Caco-2 (cell line): ENCODE measurements at regions not wholly inside any gene's neighbourhood (a gene's known extent, or its start where the extent isn't known, plus 50 kb on each side); places are given as distances from the start of the nearest gene placed in this dataset.

Source experiments
- BruUV-seq: library from RNA; stranded (reverse); fragments of 400-500 nt; replicated peaks from 2 replicates; lab custom pipeline; 2021; lab: Mats Ljungman, UMichigan
- CTCF ChIA-PET: fragments of 300-600 bp; sonication (Branson Sonifier 250); formaldehyde crosslinking; loops from one replicate; lab custom pipeline; 2022; ENCODE audit warnings: antibody characterized with exemption; lab: Charles Lee
- POLR2A ChIA-PET: fragments of 300-600 bp; sonication (Branson Sonifier 250); formaldehyde crosslinking; loops from one replicate; lab custom pipeline; 2022; ENCODE audit warnings: antibody characterized with exemption; lab: Charles Lee
- DNase-seq, 2 experiments: peaks; one replicate each; pipeline versions ENCODE4 v3.0.0 to v3.0.0-alpha.2; 2020 to 2022
- H3K27me3 ChIP-seq: replicated peaks from 2 replicates; pipeline ENCODE4 v1.6.0; 2011; ENCODE audit warnings: low read length; ENCODE audit not compliant: control insufficient read depth, insufficient read depth
- H3K36me3 ChIP-seq: 2 replicates; pipeline ENCODE4 v1.5.1; 2011; ENCODE audit warnings: low read length; ENCODE audit not compliant: control insufficient read depth, insufficient read depth
- H3K4me1 ChIP-seq: fragments of 250-450 bp; sonication (Bioruptor Pico); 2 replicates; pipeline ENCODE4 v1.5.1; 2020; ENCODE audit warnings: mild to moderate bottlenecking
- H3K4me3 ChIP-seq: 2 replicates; pipeline ENCODE4 v1.5.1; 2011; ENCODE audit warnings: low read depth, mild to moderate bottlenecking, control low read depth, low read length
- H3K9me3 ChIP-seq: fragments of 250-450 bp; sonication (Bioruptor Pico); 2 replicates; pipeline ENCODE4 v1.5.1; 2020; ENCODE audit warnings: mild to moderate bottlenecking, moderate library complexity
- H3K27ac Mint-ChIP-seq: one replicate; pipeline ENCODE4 v1.8.0; 2022; ENCODE audit warnings: mixed read lengths; ENCODE audit not compliant: unreplicated experiment
- H3K27me3 Mint-ChIP-seq: one replicate; pipeline ENCODE4 v1.8.0; 2022; ENCODE audit warnings: mixed read lengths; ENCODE audit not compliant: insufficient read depth, unreplicated experiment
- H3K36me3 Mint-ChIP-seq: one replicate; pipeline ENCODE4 v1.8.0; 2022; ENCODE audit warnings: mild to moderate bottlenecking, mixed read lengths; ENCODE audit not compliant: insufficient read depth, unreplicated experiment
- H3K4me1 Mint-ChIP-seq: one replicate; pipeline ENCODE4 v1.8.0; 2022; ENCODE audit warnings: low read depth, mixed read lengths; ENCODE audit not compliant: unreplicated experiment
- H3K4me3 Mint-ChIP-seq: one replicate; pipeline ENCODE4 v1.8.0; 2022; ENCODE audit warnings: mild to moderate bottlenecking, moderate library complexity, mixed read lengths; ENCODE audit not compliant: unreplicated experiment
- H3K9me3 Mint-ChIP-seq: one replicate; pipeline ENCODE4 v1.8.0; 2022; ENCODE audit warnings: mixed read lengths; ENCODE audit not compliant: unreplicated experiment
- CTCF ChIP-seq, 2 experiments: fragments of 200-600 bp in 1 of 2; IDR thresholded peaks; 1 replicate in 1 of 2; 2 replicates in 1 of 2; pipeline versions ENCODE4 v1.5.1 to v1.8.0; 2011 to 2022; ENCODE audit warnings: antibody characterized with exemption in 1 of 2, control low read depth in 1 of 2, inconsistent platforms in 1 of 2, low read depth in 1 of 2, low read length in 1 of 2, mild to moderate bottlenecking in 1 of 2, moderate library complexity in 1 of 2; ENCODE audit not compliant: insufficient read depth in 1 of 2, severe bottlenecking in 1 of 2, unreplicated experiment in 1 of 2
- intact Hi-C: fragments of 100-400 bp; cut with micrococcal nuclease; formaldehyde crosslinking; loops from one replicate; pipeline ENCODE4 v1.10.0; 2022; ENCODE audit not compliant: unreplicated experiment

- BruUV-seq = no TSS peak
- intact Hi-C loops = no loop called here
- CTCF ChIA-PET = no interaction called here
These were observed 51.9 kb upstream of the PRPS1 start for GRCh38 chrX:107576392-107576791.

GRCh38 chrX:107576841-107577240 lies 51.5 kb upstream of the PRPS1 start:
- Histone ChIP-seq H3K4me3 (no peak overlapping the region), H3K36me3 (no peaks in the 10 kb centered on the region), H3K27me3 (no peaks in the 10 kb centered on the region), H3K4me1 (no peaks in the 10 kb centered on the region), H3K9me3 (no peaks in the 10 kb centered on the region)
- BruUV-seq = no TSS peak
- no peak for DNase-seq
- TF ChIP-seq CTCF (IDR thresholded peaks at IDR 0.05; ENCODE audit: insufficient read depth in 1 of 2, low read depth in 1 of 2, low read length in 1 of 2, severe bottlenecking in 1 of 2, unreplicated experiment in 1 of 2) = no peak
- Mint-ChIP-seq H3K4me1 (no peaks in the 10 kb centered on the region), H3K4me3 (no peak overlapping the region), H3K9me3 (no peaks in the 10 kb centered on the region), H3K36me3 (no peaks in the 10 kb centered on the region), H3K27ac (no peak overlapping the region), H3K27me3 (no peaks in the 10 kb centered on the region)
- intact Hi-C loops = no loop called here
- ChIA-PET POLR2A (no interaction called here), CTCF (no interaction called here)

More at GRCh38 chrX:107576392-107576791, 51.9 kb upstream of the PRPS1 start:
- Mint-ChIP-seq H3K27me3 (no peaks in the 10 kb centered on the region), H3K36me3 (no peaks in the 10 kb centered on the region), H3K4me1 (no peaks in the 10 kb centered on the region), H3K9me3 (no peaks in the 10 kb centered on the region), H3K27ac (no peak overlapping the region), H3K4me3 (no peak overlapping the region)
- no peak overlapping the region for H3K4me3 ChIP-seq
- no peak for DNase-seq
- no peak for TF ChIP-seq CTCF (IDR thresholded peaks at IDR 0.05; ENCODE audit: insufficient read depth in 1 of 2, low read depth in 1 of 2, low read length in 1 of 2, severe bottlenecking in 1 of 2, unreplicated experiment in 1 of 2)
- POLR2A ChIA-PET = no interaction called here
- H3K36me3 ChIP-seq = no peaks in the 10 kb centered on the region
- H3K9me3 ChIP-seq = no peaks in the 10 kb centered on the region
- H3K4me1 ChIP-seq = no peaks in the 10 kb centered on the region
- no peaks in the 10 kb centered on the region for H3K27me3 ChIP-seq

- intact Hi-C loops = no loop called here
- Histone ChIP-seq H3K4me3 (no peak overlapping the region), H3K27me3 (no peaks in the 10 kb centered on the region), H3K4me1 (no peaks in the 10 kb centered on the region), H3K9me3 (no peaks in the 10 kb centered on the region), H3K36me3 (no peaks in the 10 kb centered on the region)
- POLR2A ChIA-PET = no interaction called here
- Mint-ChIP-seq H3K9me3 (no peaks in the 10 kb centered on the region), H3K4me1 (no peaks in the 10 kb centered on the region), H3K4me3 (no peak overlapping the region), H3K27me3 (no peaks in the 10 kb centered on the region), H3K36me3 (no peaks in the 10 kb centered on the region), H3K27ac (no peak overlapping the region)
- no peak for TF ChIP-seq CTCF (IDR thresholded peaks at IDR 0.05; ENCODE audit: insufficient read depth in 1 of 2, low read depth in 1 of 2, low read length in 1 of 2, severe bottlenecking in 1 of 2, unreplicated experiment in 1 of 2)
- no TSS peak for BruUV-seq
- CTCF ChIA-PET = no interaction called here
- DNase-seq = no peak
These were observed 50.4 kb upstream of the PRPS1 start for GRCh38 chrX:107577933-107578332.
